ENCODE measurements at regions not wholly inside any gene's neighbourhood (a gene's known extent, or its start where the extent isn't known, plus 50 kb on each side); places are given as distances from the start of the nearest gene placed in this dataset.

GRCh38 chr14:97687944-97688630 is 890.9 kb downstream of the VRK1 start:
- no peak for DNase-seq (ENCODE audit: low spot score)

GRCh38 chr14:97688631-97689336 is 891.6 kb downstream of the VRK1 start:
- no peak for DNase-seq (ENCODE audit: low spot score)

- no peak for DNase-seq (ENCODE audit: low spot score)
These were observed 894.9 kb downstream of the VRK1 start for GRCh38 chr14:97692084-97692483.

- DNase-seq (ENCODE audit: low spot score): no peak
These were observed 898.3 kb downstream of the VRK1 start for GRCh38 chr14:97695456-97695981.

GRCh38 chr14:97697772-97698171 is 900.6 kb downstream of the VRK1 start:
- DNase-seq (ENCODE audit: low spot score): no peak

- no peak for DNase-seq (ENCODE audit: low spot score)
These were observed 901.8 kb downstream of the VRK1 start for GRCh38 chr14:97699026-97699425.

- no peak for DNase-seq (ENCODE audit: low spot score)
These were observed 906.0 kb downstream of the VRK1 start for GRCh38 chr14:97703006-97703760.

GRCh38 chr14:97704316-97704885 is 907.2 kb downstream of the VRK1 start:
- no peak for DNase-seq (ENCODE audit: low spot score)

- no peak for DNase-seq (ENCODE audit: low spot score)
These were observed 907.9 kb downstream of the VRK1 start for GRCh38 chr14:97705107-97705506.

- no peak for DNase-seq (ENCODE audit: low spot score)
These were observed 908.8 kb downstream of the VRK1 start for GRCh38 chr14:97705976-97706375.

GRCh38 chr14:97706819-97707218 is 909.6 kb downstream of the VRK1 start:
- DNase-seq (ENCODE audit: low spot score): no peak

GRCh38 chr14:97707603-97708002 is 910.4 kb downstream of the VRK1 start:
- no peak for DNase-seq (ENCODE audit: low spot score)

GRCh38 chr14:97709552-97709951 is 912.4 kb downstream of the VRK1 start:
- no peak for DNase-seq (ENCODE audit: low spot score)

GRCh38 chr14:97710726-97711125 is 913.5 kb downstream of the VRK1 start:
- no peak for DNase-seq (ENCODE audit: low spot score)

GRCh38 chr14:97712471-97712870 is 915.3 kb downstream of the VRK1 start:
- no peak for DNase-seq (ENCODE audit: low spot score)

GRCh38 chr14:97713023-97713422 is 915.8 kb downstream of the VRK1 start:
- DNase-seq (ENCODE audit: low spot score): no peak

GRCh38 chr14:97718886-97719442 is 921.8 kb downstream of the VRK1 start:
- no peak for DNase-seq (ENCODE audit: low spot score)

GRCh38 chr14:97719931-97720330 is 922.7 kb downstream of the VRK1 start:
- DNase-seq (ENCODE audit: low spot score): no peak

- DNase-seq (ENCODE audit: low spot score): no peak
These were observed 926.2 kb downstream of the VRK1 start for GRCh38 chr14:97723351-97723750.

- DNase-seq (ENCODE audit: low spot score): no peak
These were observed 926.6 kb downstream of the VRK1 start for GRCh38 chr14:97723819-97724218.

- no peak for DNase-seq (ENCODE audit: low spot score)
These were observed 927.1 kb downstream of the VRK1 start for GRCh38 chr14:97724265-97724731.

GRCh38 chr14:97726676-97727075 is 929.5 kb downstream of the VRK1 start:
- DNase-seq (ENCODE audit: low spot score): no peak

Measured in HuH-7 (cell line).